DND-41 (cell line): ENCODE measurements at regions not wholly inside any gene's neighbourhood (a gene's known extent, or its start where the extent isn't known, plus 50 kb on each side); places are given as distances from the start of the nearest gene placed in this dataset.

Source experiments
- ATAC-seq: fragments of 200-7000 bp; cut with Tn5 transposase; 3 replicates; pipeline ENCODE4 v1.9.1; 2021; ENCODE audit warnings: low read depth; ENCODE audit not compliant: insufficient read depth
- DNase-seq: peaks from one replicate; pipeline ENCODE4 v3.0.0-alpha.2; 2020
- H2AFZ ChIP-seq: 2 replicates; pipeline ENCODE4 v1.6.0; 2012; ENCODE audit warnings: low read depth, low read length
- H3K27ac ChIP-seq: 2 replicates; pipeline ENCODE4 v1.5.1; 2012; ENCODE audit warnings: low read length, inconsistent platforms
- H3K27me3 ChIP-seq: fragments of 200-600 bp; sonication (generic); 2 replicates; pipeline ENCODE4 v1.6.0; 2012; ENCODE audit warnings: low read length, mild to moderate bottlenecking, inconsistent platforms; ENCODE audit not compliant: insufficient read depth, poor library complexity
- H3K36me3 ChIP-seq: 2 replicates; pipeline ENCODE4 v1.5.1; 2012; ENCODE audit warnings: low read length, inconsistent platforms; ENCODE audit not compliant: insufficient read depth
- H3K4me1 ChIP-seq: 2 replicates; pipeline ENCODE4 v1.5.1; 2012; ENCODE audit warnings: mild to moderate bottlenecking, low read length; ENCODE audit not compliant: insufficient read depth
- H3K4me2 ChIP-seq: 2 replicates; pipeline ENCODE4 v1.6.0; 2012; ENCODE audit warnings: mild to moderate bottlenecking, moderate library complexity, low read length, inconsistent platforms; ENCODE audit not compliant: insufficient read depth
- H3K4me3 ChIP-seq, 2 experiments: fragments of 200-600 bp in 1 of 2; shearing (Covaris generic) in 1 of 2; 2 replicates each; pipeline ENCODE4 v1.5.1; 2012 to 2016; ENCODE audit warnings: inconsistent platforms in 2 of 2, low read length in 2 of 2, mild to moderate bottlenecking in 2 of 2, low read depth in 1 of 2, moderate library complexity in 1 of 2
- H3K79me2 ChIP-seq: 2 replicates; pipeline ENCODE4 v1.6.0; 2012; ENCODE audit warnings: low read length, inconsistent platforms; ENCODE audit not compliant: insufficient read depth
- H3K9ac ChIP-seq: 2 replicates; pipeline ENCODE4 v1.6.0; 2012; ENCODE audit warnings: low read depth, mild to moderate bottlenecking, inconsistent platforms, low read length, moderate library complexity
- H3K9me3 ChIP-seq: 2 replicates; pipeline ENCODE4 v1.5.1; 2012; ENCODE audit warnings: low read length, moderate library complexity, mild to moderate bottlenecking, inconsistent platforms; ENCODE audit not compliant: insufficient read depth, severe bottlenecking
- H4K20me1 ChIP-seq: 2 replicates; pipeline ENCODE4 v1.6.0; 2012; ENCODE audit warnings: low read length; ENCODE audit not compliant: insufficient read depth
- EZH2 ChIP-seq: IDR thresholded peaks from 3 replicates; pipeline ENCODE4 v1.6.1; 2012; ENCODE audit warnings: borderline replicate concordance, low read depth, mild to moderate bottlenecking, moderate library complexity, low read length, inconsistent platforms; ENCODE audit not compliant: severe bottlenecking
- TF ChIP-seq, protein P1 (sequence below): IDR thresholded peaks from 2 replicates; pipeline ENCODE4 v1.5.1; 2012; ENCODE audit warnings: borderline replicate concordance, low read length, moderate library complexity, mild to moderate bottlenecking; ENCODE audit not compliant: poor library complexity, severe bottlenecking; ENCODE audit errors: extremely low read depth

GRCh38 chr7:48806731-48807130, 117.6 kb upstream of the CDC14C start:
- Histone ChIP-seq H4K20me1 (no peaks in the 10 kb centered on the region), H3K9ac (no peak overlapping the region), H3K4me1 (no peaks in the 10 kb centered on the region), H3K79me2 (no peaks in the 10 kb centered on the region), H3K9me3 (no peaks in the 10 kb centered on the region), H3K4me2 (no peak overlapping the region), H3K27me3 (no peaks in the 10 kb centered on the region), H2AFZ (no peak overlapping the region), H3K36me3 (no peaks in the 10 kb centered on the region), H3K4me3 (no peak overlapping the region), H3K27ac (no peak overlapping the region)
- no peak for DNase-seq
- TF ChIP-seq EZH2, result no peak
- TF ChIP-seq, protein P1, sequence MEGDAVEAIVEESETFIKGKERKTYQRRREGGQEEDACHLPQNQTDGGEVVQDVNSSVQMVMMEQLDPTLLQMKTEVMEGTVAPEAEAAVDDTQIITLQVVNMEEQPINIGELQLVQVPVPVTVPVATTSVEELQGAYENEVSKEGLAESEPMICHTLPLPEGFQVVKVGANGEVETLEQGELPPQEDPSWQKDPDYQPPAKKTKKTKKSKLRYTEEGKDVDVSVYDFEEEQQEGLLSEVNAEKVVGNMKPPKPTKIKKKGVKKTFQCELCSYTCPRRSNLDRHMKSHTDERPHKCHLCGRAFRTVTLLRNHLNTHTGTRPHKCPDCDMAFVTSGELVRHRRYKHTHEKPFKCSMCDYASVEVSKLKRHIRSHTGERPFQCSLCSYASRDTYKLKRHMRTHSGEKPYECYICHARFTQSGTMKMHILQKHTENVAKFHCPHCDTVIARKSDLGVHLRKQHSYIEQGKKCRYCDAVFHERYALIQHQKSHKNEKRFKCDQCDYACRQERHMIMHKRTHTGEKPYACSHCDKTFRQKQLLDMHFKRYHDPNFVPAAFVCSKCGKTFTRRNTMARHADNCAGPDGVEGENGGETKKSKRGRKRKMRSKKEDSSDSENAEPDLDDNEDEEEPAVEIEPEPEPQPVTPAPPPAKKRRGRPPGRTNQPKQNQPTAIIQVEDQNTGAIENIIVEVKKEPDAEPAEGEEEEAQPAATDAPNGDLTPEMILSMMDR, result no peak
- no peak for ATAC-seq

DNA sequence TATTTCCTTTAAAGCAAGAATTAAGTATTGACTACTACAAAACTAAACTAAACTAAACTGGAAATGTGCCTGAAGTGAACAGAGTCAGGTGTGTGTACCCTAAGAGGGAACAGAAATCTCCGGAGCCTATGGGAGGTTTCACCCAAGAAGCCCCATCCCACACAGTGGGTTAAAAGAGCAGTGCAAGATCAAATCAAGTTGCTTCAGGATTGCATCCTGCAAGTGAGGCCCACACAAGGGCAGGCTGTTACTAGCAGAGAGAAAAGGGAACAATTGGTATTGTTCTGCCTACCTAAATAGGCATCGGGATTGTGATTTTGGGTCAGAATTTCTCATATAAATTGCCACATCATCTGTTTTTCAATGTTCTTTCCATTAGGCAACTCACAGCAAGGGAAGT, 113.3 kb upstream of the CDC14C start:
- Histone ChIP-seq H3K4me3 (no peak overlapping the region), H3K4me2 (no peak overlapping the region), H3K4me1 (no peaks in the 10 kb centered on the region), H4K20me1 (no peaks in the 10 kb centered on the region), H3K36me3 (no peaks in the 10 kb centered on the region), H3K27me3 (no peaks in the 10 kb centered on the region), H2AFZ (no peak overlapping the region), H3K9me3 (no peaks in the 10 kb centered on the region), H3K9ac (no peak overlapping the region), H3K79me2 (no peaks in the 10 kb centered on the region), H3K27ac (no peak overlapping the region)
- no peak for ATAC-seq
- no peak for DNase-seq
- TF ChIP-seq, protein P1, result no peak
- no peak for TF ChIP-seq EZH2

- Histone ChIP-seq H4K20me1 (no peaks in the 10 kb centered on the region), H3K4me2 (no peak overlapping the region), H3K27me3 (no peaks in the 10 kb centered on the region), H2AFZ (no peak overlapping the region), H3K36me3 (no peaks in the 10 kb centered on the region), H3K9ac (no peak overlapping the region), H3K79me2 (no peaks in the 10 kb centered on the region), H3K4me3 (no peak overlapping the region), H3K9me3 (no peaks in the 10 kb centered on the region), H3K4me1 (no peaks in the 10 kb centered on the region), H3K27ac (no peak overlapping the region)
- no peak for ATAC-seq
- no peak for DNase-seq
- TF ChIP-seq, protein P1, result no peak
- TF ChIP-seq EZH2, result no peak
Measured at GRCh38 chr7:48813472-48813871, 110.9 kb upstream of the CDC14C start.

DNA sequence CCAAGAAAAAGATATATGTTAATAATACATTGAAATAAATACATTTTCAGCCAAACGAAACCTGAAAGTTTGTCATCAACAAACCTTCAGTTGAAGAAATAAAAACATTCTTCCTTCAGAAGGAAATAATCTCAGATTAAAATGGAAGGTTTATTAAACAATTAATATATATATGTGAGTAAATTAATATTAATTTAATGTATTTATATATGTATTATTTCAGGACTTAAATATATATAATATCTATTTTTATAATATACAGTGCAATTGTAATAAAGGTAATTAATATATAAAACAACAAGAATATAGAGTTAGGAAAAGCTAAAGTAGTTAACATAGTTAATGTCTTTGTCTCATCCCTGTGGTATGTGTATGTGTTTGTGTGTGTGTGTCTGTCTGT, 102.2 kb upstream of the CDC14C start:
- Histone ChIP-seq H3K9me3 (no peaks in the 10 kb centered on the region), H3K4me2 (no peak overlapping the region), H3K9ac (no peak overlapping the region), H3K27me3 (no peaks in the 10 kb centered on the region), H3K27ac (no peak overlapping the region), H3K4me1 (no peaks in the 10 kb centered on the region), H2AFZ (no peak overlapping the region), H3K4me3 (no peak overlapping the region), H3K79me2 (no peaks in the 10 kb centered on the region), H4K20me1 (no peaks in the 10 kb centered on the region), H3K36me3 (no peaks in the 10 kb centered on the region)
- ATAC-seq, result no peak
- DNase-seq, result no peak
- no peak for TF ChIP-seq EZH2
- TF ChIP-seq, protein P1, result no peak
